ENCODE measurements at regions not wholly inside any gene's neighbourhood (a gene's known extent, or its start where the extent isn't known, plus 50 kb on each side); places are given as distances from the start of the nearest gene placed in this dataset.
"Not testable (repeated sequence)": the region's sequence is repeated elsewhere in the genome, so short reads cannot be mapped to it uniquely, and the experiment has no call there.

- H3K27me3 ChIP-seq; DNase-seq; intact Hi-C loops (cut with DNase I; ENCODE audit: low total_unique reads); H3K9me3 ChIP-seq; H3K4me1 ChIP-seq; H3K4me3 ChIP-seq; H3K27ac ChIP-seq: not testable (repeated sequence)
- WGBS, 5 donors: 92 to 96% (median 93%) methylated on average over 7 to 8 of the region's 8 CpGs
- H3K36me3 ChIP-seq: peaks cover 22 to 43% (median 42%) of the 10 kb centered on the region in 4 donors
Observed at GRCh38 chr5:21496056-21496455, 1357.1 kb downstream of the CDH12 start.

GRCh38 chr5:21495235-21495634, 1357.9 kb downstream of the CDH12 start:
- H3K27me3 ChIP-seq; H3K4me3 ChIP-seq; H3K9me3 ChIP-seq; DNase-seq; intact Hi-C loops (cut with DNase I; ENCODE audit: low total_unique reads); H3K27ac ChIP-seq; H3K4me1 ChIP-seq: not testable (repeated sequence)
- H3K36me3 ChIP-seq: peaks cover 23 to 44% (median 42%) of the 10 kb centered on the region in 4 donors
- 90 to 98% (median 97%) methylated on average over 6 of the region's 6 CpGs for WGBS, 5 donors

- 92 to 100% (median 96%) methylated on average over 3 to 8 of the region's 8 CpGs for WGBS, 5 donors
- H3K4me3 ChIP-seq; intact Hi-C loops (cut with DNase I; ENCODE audit: low total_unique reads); H3K9me3 ChIP-seq; DNase-seq; H3K27me3 ChIP-seq; H3K4me1 ChIP-seq; H3K27ac ChIP-seq: not testable (repeated sequence)
- peaks cover 23 to 44% (median 42%) of the 10 kb centered on the region in 4 donors for H3K36me3 ChIP-seq
Observed at GRCh38 chr5:21494033-21494432, 1359.1 kb downstream of the CDH12 start.

- H3K9me3 ChIP-seq; H3K4me1 ChIP-seq; H3K4me3 ChIP-seq; intact Hi-C loops (cut with DNase I; ENCODE audit: low total_unique reads); H3K27me3 ChIP-seq; DNase-seq; H3K27ac ChIP-seq: not testable (repeated sequence)
- peaks cover 22 to 28% (median 23%) of the 10 kb centered on the region in 4 donors for H3K36me3 ChIP-seq
- 91 to 99% (median 96%) methylated on average over 6 of the region's 6 CpGs for WGBS, 5 donors
Observed at GRCh38 chr5:21491182-21491581, 1362.0 kb downstream of the CDH12 start.

- 96 to 98% (median 97%) methylated on average over 6 of the region's 6 CpGs for WGBS, 5 donors
- H3K27ac ChIP-seq; H3K4me3 ChIP-seq; DNase-seq; H3K4me1 ChIP-seq; H3K9me3 ChIP-seq; H3K27me3 ChIP-seq; intact Hi-C loops (cut with DNase I; ENCODE audit: low total_unique reads): not testable (repeated sequence)
- peaks cover 19 to 27% (median 22%) of the 10 kb centered on the region in 4 donors for H3K36me3 ChIP-seq
Observed at GRCh38 chr5:21488828-21489227, 1364.3 kb downstream of the CDH12 start.

- DNase-seq; H3K27ac ChIP-seq; H3K27me3 ChIP-seq; H3K9me3 ChIP-seq; H3K4me1 ChIP-seq; intact Hi-C loops (cut with DNase I; ENCODE audit: low total_unique reads); H3K4me3 ChIP-seq: not testable (repeated sequence)
- H3K36me3 ChIP-seq: peaks cover 20 to 39% (median 29%) of the 10 kb centered on the region in 4 donors
- WGBS, 5 donors: 95 to 100% (median 98%) methylated on average over 6 to 7 of the region's 7 CpGs
- peak in 1 of 7 experiments; percentile 7 for TF ChIP-seq CTCF (IDR thresholded peaks at IDR 0.05)
Observed at GRCh38 chr5:21485458-21486000, 1367.6 kb downstream of the CDH12 start.

- DNase-seq; H3K27ac ChIP-seq; H3K4me3 ChIP-seq; H3K4me1 ChIP-seq; intact Hi-C loops (cut with DNase I; ENCODE audit: low total_unique reads); H3K9me3 ChIP-seq; H3K27me3 ChIP-seq: not testable (repeated sequence)
- peaks cover 20 to 45% (median 34%) of the 10 kb centered on the region in 4 donors for H3K36me3 ChIP-seq
- 93 to 99% (median 98%) methylated on average over 11 to 15 of the region's 19 CpGs for WGBS, 5 donors
Observed at GRCh38 chr5:21484498-21484889, 1368.7 kb downstream of the CDH12 start.

- H3K27ac ChIP-seq; H3K4me1 ChIP-seq; intact Hi-C loops (cut with DNase I; ENCODE audit: low total_unique reads); H3K27me3 ChIP-seq; H3K4me3 ChIP-seq; DNase-seq; H3K9me3 ChIP-seq: not testable (repeated sequence)
- peaks cover 23 to 47% (median 36%) of the 10 kb centered on the region in 4 donors for H3K36me3 ChIP-seq
- 94 to 98% (median 97%) methylated on average over 14 to 19 of the region's 19 CpGs for WGBS, 5 donors
Observed at GRCh38 chr5:21483790-21484497, 1369.2 kb downstream of the CDH12 start.

- H3K27me3 ChIP-seq; H3K9me3 ChIP-seq; H3K4me1 ChIP-seq; DNase-seq; H3K4me3 ChIP-seq; H3K27ac ChIP-seq; intact Hi-C loops (cut with DNase I; ENCODE audit: low total_unique reads): not testable (repeated sequence)
- WGBS, 5 donors: 93 to 97% (median 95%) methylated on average over 18 to 22 of the region's 22 CpGs
- H3K36me3 ChIP-seq: peaks cover 23 to 52% (median 41%) of the 10 kb centered on the region in 4 donors
Observed at GRCh38 chr5:21482983-21483650, 1370.0 kb downstream of the CDH12 start.

GRCh38 chr5:21482522-21482921, 1370.6 kb downstream of the CDH12 start:
- H3K9me3 ChIP-seq; intact Hi-C loops (cut with DNase I; ENCODE audit: low total_unique reads); H3K4me3 ChIP-seq; H3K27ac ChIP-seq; H3K4me1 ChIP-seq; H3K27me3 ChIP-seq; DNase-seq: not testable (repeated sequence)
- H3K36me3 ChIP-seq: peaks cover 23 to 52% (median 41%) of the 10 kb centered on the region in 4 donors
- WGBS, 5 donors: 88 to 94% (median 90%) methylated on average over 13 of the region's 13 CpGs

All from stomach (tissue), 8 donors.